ENCODE measurements at regions not wholly inside any gene's neighbourhood (a gene's known extent, or its start where the extent isn't known, plus 50 kb on each side); places are given as distances from the start of the nearest gene placed in this dataset.
A peak's percentile ranks its signal among the peaks of the same experiment; 100 is the strongest.

DNA sequence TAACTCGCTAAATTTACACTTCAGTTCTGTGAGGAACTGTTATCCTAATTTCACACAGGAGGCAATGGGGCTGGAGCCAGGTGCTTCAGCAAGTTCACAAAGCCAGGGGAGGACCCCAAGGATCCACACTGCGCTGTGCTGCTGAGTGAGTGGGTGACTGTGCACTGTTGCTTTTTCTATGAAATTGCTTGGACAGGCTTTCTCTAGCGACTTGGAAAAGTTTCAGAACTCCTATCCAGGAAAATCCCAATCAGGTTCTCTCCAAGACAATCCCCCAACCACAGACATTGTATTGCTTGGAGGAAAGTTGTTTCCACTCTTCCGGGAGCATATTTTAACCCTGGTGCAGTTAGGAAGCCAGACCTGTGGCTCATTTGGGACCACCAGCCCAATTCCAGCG lies 175.9 kb upstream of the CST7 start:
- Histone ChIP-seq H3K9me3 (no peaks in the 10 kb centered on the region), H3K4me1 (no peaks in the 10 kb centered on the region), H3K27me3 (no peaks in the 10 kb centered on the region), H3K36me3 (no peaks in the 10 kb centered on the region), H3K27ac (no peak overlapping the region), H3K4me3 (no peak overlapping the region)
- intact Hi-C loops (cut with DNase I): no loop called here
- peak in 1 of 6 donors; percentile 1 for DNase-seq
- no peak for FAIRE-seq
- 80 to 81% methylated on average over 5 of the region's 5 CpGs for WGBS, 2 donors
- TF ChIP-seq, protein P1, sequence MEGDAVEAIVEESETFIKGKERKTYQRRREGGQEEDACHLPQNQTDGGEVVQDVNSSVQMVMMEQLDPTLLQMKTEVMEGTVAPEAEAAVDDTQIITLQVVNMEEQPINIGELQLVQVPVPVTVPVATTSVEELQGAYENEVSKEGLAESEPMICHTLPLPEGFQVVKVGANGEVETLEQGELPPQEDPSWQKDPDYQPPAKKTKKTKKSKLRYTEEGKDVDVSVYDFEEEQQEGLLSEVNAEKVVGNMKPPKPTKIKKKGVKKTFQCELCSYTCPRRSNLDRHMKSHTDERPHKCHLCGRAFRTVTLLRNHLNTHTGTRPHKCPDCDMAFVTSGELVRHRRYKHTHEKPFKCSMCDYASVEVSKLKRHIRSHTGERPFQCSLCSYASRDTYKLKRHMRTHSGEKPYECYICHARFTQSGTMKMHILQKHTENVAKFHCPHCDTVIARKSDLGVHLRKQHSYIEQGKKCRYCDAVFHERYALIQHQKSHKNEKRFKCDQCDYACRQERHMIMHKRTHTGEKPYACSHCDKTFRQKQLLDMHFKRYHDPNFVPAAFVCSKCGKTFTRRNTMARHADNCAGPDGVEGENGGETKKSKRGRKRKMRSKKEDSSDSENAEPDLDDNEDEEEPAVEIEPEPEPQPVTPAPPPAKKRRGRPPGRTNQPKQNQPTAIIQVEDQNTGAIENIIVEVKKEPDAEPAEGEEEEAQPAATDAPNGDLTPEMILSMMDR (IDR thresholded peaks at IDR 0.05): no peak
- no peak for ATAC-seq

DNA sequence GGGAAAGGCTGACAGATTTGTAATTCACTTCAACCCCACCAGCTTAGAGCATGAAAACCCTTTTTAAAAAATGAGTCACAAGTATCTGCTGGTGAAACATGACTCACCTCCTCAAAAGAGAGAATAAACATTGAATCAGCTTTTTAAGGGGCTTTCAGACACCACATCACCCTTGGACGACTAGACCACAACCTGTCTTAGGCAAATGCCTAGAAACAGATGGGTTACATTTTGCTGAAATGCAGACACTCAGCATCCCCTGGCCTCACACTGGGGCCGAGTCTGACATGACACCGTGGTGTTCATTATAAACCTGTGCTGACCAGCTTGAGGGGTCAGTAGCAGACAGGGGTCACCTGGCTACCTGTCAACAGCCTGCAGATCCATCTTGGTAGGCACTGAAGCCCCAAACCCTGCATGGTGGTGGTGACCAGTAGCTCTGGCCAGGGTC lies 175.3 kb upstream of the CST7 start:
- WGBS, 2 donors: 76% methylated on average over 3 of the region's 3 CpGs
- no peak for FAIRE-seq

DNA sequence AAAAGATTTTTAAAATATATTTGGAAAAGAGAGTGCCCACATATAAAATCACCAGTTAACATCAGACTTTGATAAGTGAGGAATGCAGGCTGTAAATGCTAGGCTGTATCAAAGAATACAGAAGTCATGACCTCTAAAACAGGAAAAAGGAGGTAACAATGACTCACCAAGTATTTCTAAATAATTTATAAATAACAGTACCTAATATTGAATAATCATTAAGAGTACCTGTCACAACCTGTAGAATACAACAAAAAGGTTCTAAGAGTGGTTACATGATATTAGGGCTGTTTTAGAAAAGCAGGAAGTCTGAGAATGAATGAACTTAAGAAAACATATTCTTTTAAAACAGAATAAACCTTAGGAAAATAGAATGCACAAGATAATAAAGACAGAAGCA lies 173.1 kb upstream of the CST7 start:
- TF ChIP-seq, protein P1 (IDR thresholded peaks at IDR 0.05): no peak
- H3K9me3 ChIP-seq: no peaks in the 10 kb centered on the region
- no peak for FAIRE-seq
- no peak for DNase-seq
- no peaks in the 10 kb centered on the region for H3K27me3 ChIP-seq
- no peaks in the 10 kb centered on the region for H3K4me1 ChIP-seq
- intact Hi-C loops (cut with DNase I): no loop called here
- H3K36me3 ChIP-seq: no peaks in the 10 kb centered on the region
- no peak overlapping the region for H3K4me3 ChIP-seq
- no peak for ATAC-seq
- H3K27ac ChIP-seq: no peak overlapping the region

More for the DNA sequence above, 175.3 kb upstream of the CST7 start:
- TF ChIP-seq, protein P1 (IDR thresholded peaks at IDR 0.05): no peak
- Histone ChIP-seq H3K4me1 (no peaks in the 10 kb centered on the region), H3K4me3 (no peak overlapping the region), H3K27ac (no peak overlapping the region), H3K9me3 (no peaks in the 10 kb centered on the region), H3K27me3 (no peaks in the 10 kb centered on the region), H3K36me3 (no peaks in the 10 kb centered on the region)
- ATAC-seq: no peak
- intact Hi-C loops (cut with DNase I): no loop called here
- DNase-seq: peak in 1 of 6 donors; percentile 7

DNA sequence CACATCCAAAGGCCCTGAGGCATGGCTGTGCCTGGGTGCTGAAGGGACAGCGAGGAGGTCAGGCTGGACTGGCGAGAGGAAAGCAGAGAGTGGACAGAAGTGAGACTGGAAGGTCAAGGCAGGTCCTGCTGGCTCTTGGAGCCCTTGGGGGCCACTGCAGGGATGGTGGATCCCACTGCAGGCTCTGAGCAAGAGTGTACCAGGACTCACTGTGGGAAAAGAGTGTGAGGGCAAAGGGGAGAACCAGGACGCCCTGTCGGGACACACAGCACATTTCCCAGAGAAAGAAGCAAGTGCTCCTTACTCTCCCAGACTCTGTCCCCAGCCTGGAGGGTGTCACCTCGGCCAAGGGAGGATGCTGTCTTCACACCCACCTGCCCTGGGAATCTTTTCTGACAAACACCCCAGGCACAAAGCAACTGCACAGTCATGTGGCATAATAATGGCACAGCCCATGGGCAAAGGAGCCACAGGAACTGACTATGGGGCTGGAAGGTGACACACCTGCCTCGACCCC lies 172.3 kb upstream of the CST7 start:
- DNase-seq (no peak), ATAC-seq (no peak), FAIRE-seq (no peak)
- Histone ChIP-seq H3K27ac (no peak overlapping the region), H3K9me3 (no peaks in the 10 kb centered on the region), H3K27me3 (no peaks in the 10 kb centered on the region), H3K4me3 (no peak overlapping the region), H3K36me3 (no peaks in the 10 kb centered on the region), H3K4me1 (no peaks in the 10 kb centered on the region)
- intact Hi-C loops (cut with DNase I): no loop called here
- TF ChIP-seq, protein P1 (IDR thresholded peaks at IDR 0.05): no peak
- 88 to 97% methylated on average over 6 of the region's 6 CpGs for WGBS, 2 donors

DNA sequence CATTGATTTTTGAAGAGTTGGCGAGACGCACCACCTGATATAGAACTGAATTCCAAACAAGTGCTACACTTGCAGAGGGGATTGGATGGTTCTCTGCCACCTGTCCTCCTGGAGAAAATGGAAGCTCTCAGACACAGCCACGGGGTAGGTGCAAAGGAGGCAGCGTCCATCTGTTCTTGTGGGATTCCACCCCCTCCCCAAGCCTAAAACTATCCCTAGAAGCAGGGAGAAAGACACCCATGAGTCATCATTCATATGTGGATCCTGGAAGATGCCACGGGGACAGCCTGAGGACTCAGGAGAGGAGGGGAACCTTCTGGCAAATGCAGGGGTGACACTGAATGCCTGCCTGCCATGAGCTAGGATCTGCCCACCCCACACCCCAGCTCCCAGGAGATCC lies 171.3 kb upstream of the CST7 start:
- H3K4me1 ChIP-seq: no peaks in the 10 kb centered on the region
- FAIRE-seq: no peak
- 42 to 55% methylated on average over 5 of the region's 5 CpGs for WGBS, 2 donors
- no peak overlapping the region for H3K27ac ChIP-seq
- no peaks in the 10 kb centered on the region for H3K9me3 ChIP-seq
- ATAC-seq: no peak
- no peak for DNase-seq
- TF ChIP-seq, protein P1 (IDR thresholded peaks at IDR 0.05): no peak
- intact Hi-C loops (cut with DNase I): no loop called here
- H3K36me3 ChIP-seq: no peaks in the 10 kb centered on the region
- no peak overlapping the region for H3K4me3 ChIP-seq
- H3K27me3 ChIP-seq: no peaks in the 10 kb centered on the region
